ENCODE measurements at regions not wholly inside any gene's neighbourhood (a gene's known extent, or its start where the extent isn't known, plus 50 kb on each side); places are given as distances from the start of the nearest gene placed in this dataset.

DNA sequence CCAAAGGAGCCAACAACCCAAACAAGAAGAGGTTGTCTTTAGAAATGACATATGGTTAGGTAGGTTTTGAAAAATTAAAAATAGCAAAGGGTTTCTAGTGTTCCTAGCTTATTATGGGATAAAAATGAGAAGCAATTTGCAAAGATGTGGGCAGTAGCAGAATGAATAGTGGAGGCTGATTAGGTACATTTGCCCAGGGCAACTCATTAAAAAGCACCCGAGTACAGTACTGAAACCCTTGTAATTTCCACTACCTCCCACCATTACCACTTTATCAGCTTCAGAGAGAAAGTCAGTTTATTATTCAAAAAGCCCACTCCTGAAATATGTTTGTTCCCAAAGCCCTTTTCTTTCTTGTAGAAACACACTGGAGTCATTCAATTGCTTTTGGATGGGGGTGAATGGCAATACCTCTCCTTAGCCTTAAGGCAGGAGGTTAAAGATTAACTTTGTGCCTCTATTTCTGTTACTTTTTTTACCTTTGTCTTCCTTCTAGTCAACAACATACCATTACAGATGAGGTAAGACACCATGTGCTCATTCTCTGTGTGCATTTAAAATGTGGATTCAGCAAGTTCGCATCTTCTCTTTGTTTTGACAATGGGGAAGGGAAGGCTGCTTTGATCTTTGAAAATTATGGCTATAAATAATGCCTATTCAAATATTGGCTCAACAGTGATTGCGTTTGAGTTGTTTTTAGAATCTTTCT lies 353.8 kb upstream of the CASK start:
- ATAC-seq: no peak
- CTCF ChIA-PET: no interaction called here
- H3K36me3 ChIP-seq (ENCODE audit: control insufficient read depth, insufficient read depth, low read length): no peaks in the 10 kb centered on the region
- H3K4me1 ChIP-seq (ENCODE audit: control insufficient read depth, insufficient read depth, low read length): no peaks in the 10 kb centered on the region
- H3K27ac ChIP-seq (ENCODE audit: low read length): no peak overlapping the region
- in situ Hi-C loops (cut with HindIII; ENCODE audit: low pct_unique_long_range_greater_than_20kb, low sequenced_read_pairs) (no loop called here), intact Hi-C loops (cut with micrococcal nuclease; ENCODE audit: unreplicated experiment) (no loop called here)
- TF ChIP-seq, protein P1, sequence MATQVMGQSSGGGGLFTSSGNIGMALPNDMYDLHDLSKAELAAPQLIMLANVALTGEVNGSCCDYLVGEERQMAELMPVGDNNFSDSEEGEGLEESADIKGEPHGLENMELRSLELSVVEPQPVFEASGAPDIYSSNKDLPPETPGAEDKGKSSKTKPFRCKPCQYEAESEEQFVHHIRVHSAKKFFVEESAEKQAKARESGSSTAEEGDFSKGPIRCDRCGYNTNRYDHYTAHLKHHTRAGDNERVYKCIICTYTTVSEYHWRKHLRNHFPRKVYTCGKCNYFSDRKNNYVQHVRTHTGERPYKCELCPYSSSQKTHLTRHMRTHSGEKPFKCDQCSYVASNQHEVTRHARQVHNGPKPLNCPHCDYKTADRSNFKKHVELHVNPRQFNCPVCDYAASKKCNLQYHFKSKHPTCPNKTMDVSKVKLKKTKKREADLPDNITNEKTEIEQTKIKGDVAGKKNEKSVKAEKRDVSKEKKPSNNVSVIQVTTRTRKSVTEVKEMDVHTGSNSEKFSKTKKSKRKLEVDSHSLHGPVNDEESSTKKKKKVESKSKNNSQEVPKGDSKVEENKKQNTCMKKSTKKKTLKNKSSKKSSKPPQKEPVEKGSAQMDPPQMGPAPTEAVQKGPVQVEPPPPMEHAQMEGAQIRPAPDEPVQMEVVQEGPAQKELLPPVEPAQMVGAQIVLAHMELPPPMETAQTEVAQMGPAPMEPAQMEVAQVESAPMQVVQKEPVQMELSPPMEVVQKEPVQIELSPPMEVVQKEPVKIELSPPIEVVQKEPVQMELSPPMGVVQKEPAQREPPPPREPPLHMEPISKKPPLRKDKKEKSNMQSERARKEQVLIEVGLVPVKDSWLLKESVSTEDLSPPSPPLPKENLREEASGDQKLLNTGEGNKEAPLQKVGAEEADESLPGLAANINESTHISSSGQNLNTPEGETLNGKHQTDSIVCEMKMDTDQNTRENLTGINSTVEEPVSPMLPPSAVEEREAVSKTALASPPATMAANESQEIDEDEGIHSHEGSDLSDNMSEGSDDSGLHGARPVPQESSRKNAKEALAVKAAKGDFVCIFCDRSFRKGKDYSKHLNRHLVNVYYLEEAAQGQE (IDR thresholded peaks at IDR 0.05; ENCODE audit: insufficient read depth in 1 of 2, low read depth in 2 of 2, low read length in 1 of 2): no peak
- no peak for TF ChIP-seq POLR2AphosphoS5 (IDR thresholded peaks at IDR 0.05; ENCODE audit: low read depth, low read length)
- no peak for TF ChIP-seq SIN3A (IDR thresholded peaks at IDR 0.05; ENCODE audit: borderline replicate concordance, insufficient read depth, low read depth, low read length)
- TF ChIP-seq, protein P2, sequence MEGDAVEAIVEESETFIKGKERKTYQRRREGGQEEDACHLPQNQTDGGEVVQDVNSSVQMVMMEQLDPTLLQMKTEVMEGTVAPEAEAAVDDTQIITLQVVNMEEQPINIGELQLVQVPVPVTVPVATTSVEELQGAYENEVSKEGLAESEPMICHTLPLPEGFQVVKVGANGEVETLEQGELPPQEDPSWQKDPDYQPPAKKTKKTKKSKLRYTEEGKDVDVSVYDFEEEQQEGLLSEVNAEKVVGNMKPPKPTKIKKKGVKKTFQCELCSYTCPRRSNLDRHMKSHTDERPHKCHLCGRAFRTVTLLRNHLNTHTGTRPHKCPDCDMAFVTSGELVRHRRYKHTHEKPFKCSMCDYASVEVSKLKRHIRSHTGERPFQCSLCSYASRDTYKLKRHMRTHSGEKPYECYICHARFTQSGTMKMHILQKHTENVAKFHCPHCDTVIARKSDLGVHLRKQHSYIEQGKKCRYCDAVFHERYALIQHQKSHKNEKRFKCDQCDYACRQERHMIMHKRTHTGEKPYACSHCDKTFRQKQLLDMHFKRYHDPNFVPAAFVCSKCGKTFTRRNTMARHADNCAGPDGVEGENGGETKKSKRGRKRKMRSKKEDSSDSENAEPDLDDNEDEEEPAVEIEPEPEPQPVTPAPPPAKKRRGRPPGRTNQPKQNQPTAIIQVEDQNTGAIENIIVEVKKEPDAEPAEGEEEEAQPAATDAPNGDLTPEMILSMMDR (IDR thresholded peaks at IDR 0.05): no peak
- TF ChIP-seq TCF7L2 (IDR thresholded peaks at IDR 0.05; ENCODE audit: low read depth, low read length): no peak
- no peaks in the 10 kb centered on the region for H3K9me3 ChIP-seq (ENCODE audit: control insufficient read depth, insufficient read depth, low read depth, low read length)
- POLR2A ChIA-PET: no interaction called here
- no peak for DNase-seq (ENCODE audit: low read depth, low spot score)
- H3K27me3 ChIP-seq (ENCODE audit: control insufficient read depth, insufficient read depth, low read length): no peaks in the 10 kb centered on the region
- BruUV-seq (replicated peaks): no TSS peak
- no peak overlapping the region for H3K4me3 ChIP-seq (ENCODE audit: low read depth in 2 of 2, low read length in 2 of 2)

DNA sequence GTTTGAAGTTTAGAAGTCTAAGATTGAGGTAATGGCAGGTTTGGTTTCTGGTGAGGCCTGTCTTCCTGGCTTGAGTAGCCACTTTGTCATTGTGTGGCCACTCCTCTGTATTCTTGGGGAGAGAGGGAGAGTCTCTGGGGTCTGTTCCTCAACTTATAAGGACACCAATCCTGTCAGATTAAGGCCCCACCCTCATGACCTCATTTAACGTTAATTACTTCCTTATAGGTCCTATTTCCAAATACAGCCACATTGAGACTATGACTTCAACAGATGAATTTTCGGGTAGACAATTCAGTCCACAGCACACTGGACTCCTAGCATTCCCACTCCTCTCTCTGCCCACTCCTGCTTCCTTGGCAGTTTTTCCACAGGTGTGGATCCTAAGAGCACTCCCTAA lies 350.8 kb upstream of the CASK start:
- CTCF ChIA-PET: no interaction called here
- no peaks in the 10 kb centered on the region for H3K4me1 ChIP-seq (ENCODE audit: control insufficient read depth, insufficient read depth, low read length)
- H3K4me3 ChIP-seq (ENCODE audit: low read depth in 2 of 2, low read length in 2 of 2): no peak overlapping the region
- DNase-seq (ENCODE audit: low read depth, low spot score): no peak
- ATAC-seq: no peak
- TF ChIP-seq TCF7L2 (IDR thresholded peaks at IDR 0.05; ENCODE audit: low read depth, low read length) (no peak), POLR2AphosphoS5 (IDR thresholded peaks at IDR 0.05; ENCODE audit: low read depth, low read length) (no peak)
- TF ChIP-seq, protein P2 (IDR thresholded peaks at IDR 0.05): no peak
- TF ChIP-seq, protein P1 (IDR thresholded peaks at IDR 0.05; ENCODE audit: insufficient read depth in 1 of 2, low read depth in 2 of 2, low read length in 1 of 2): no peak
- H3K9me3 ChIP-seq (ENCODE audit: control insufficient read depth, insufficient read depth, low read depth, low read length): no peaks in the 10 kb centered on the region
- POLR2A ChIA-PET: no interaction called here
- intact Hi-C loops (cut with micrococcal nuclease; ENCODE audit: unreplicated experiment) (no loop called here), in situ Hi-C loops (cut with HindIII; ENCODE audit: low pct_unique_long_range_greater_than_20kb, low sequenced_read_pairs) (no loop called here)
- no peaks in the 10 kb centered on the region for H3K27me3 ChIP-seq (ENCODE audit: control insufficient read depth, insufficient read depth, low read length)
- H3K27ac ChIP-seq (ENCODE audit: low read length): no peak overlapping the region
- BruUV-seq (replicated peaks): no TSS peak
- H3K36me3 ChIP-seq (ENCODE audit: control insufficient read depth, insufficient read depth, low read length): no peaks in the 10 kb centered on the region

Data from Panc1 (cell line).